IMR-90 (cell line): ENCODE measurements at regions not wholly inside any gene's neighbourhood (a gene's known extent, or its start where the extent isn't known, plus 50 kb on each side); places are given as distances from the start of the nearest gene placed in this dataset.

Experiments
- ATAC-seq: fragments of 200-7000 bp; cut with Tn5 transposase; 2 replicates; pipeline ENCODE4 v1.9.1; 2020; ENCODE audit warnings: low read depth, mild to moderate bottlenecking, moderate library complexity
- BruUV-seq: library from RNA; stranded (reverse); fragments of 400-500 nt; replicated peaks from 2 replicates; lab custom pipeline; 2021; lab: Mats Ljungman, UMichigan
- CTCF ChIA-PET: fragments of 300-600 bp; formaldehyde crosslinking; extraction: SDS; loops from one replicate; lab custom pipeline; 2021; ENCODE audit warnings: antibody characterized with exemption; lab: Yijun Ruan, JAX
- POLR2A ChIA-PET: fragments of 300-600 bp; sonication (Branson Sonifier 250); formaldehyde crosslinking; loops from one replicate; lab custom pipeline; 2022; ENCODE audit warnings: antibody characterized with exemption; ENCODE audit not compliant: unreplicated experiment; lab: Charles Lee
- DNase-seq: peaks from one replicate; pipeline ENCODE4 v3.0.0; 2013
- H2AFZ ChIP-seq: replicated peaks from 2 replicates; pipeline ENCODE3; 2013; ENCODE audit warnings: low read length, mild to moderate bottlenecking; ENCODE audit not compliant: poor library complexity
- H2AK5ac ChIP-seq: 2 replicates; pipeline ENCODE4 v1.6.1; 2013; ENCODE audit warnings: low read depth, low read length, inconsistent platforms
- H2AK9ac ChIP-seq: replicated peaks from 2 replicates; pipeline ENCODE3; 2013; ENCODE audit warnings: mild to moderate bottlenecking, low read depth, low read length, moderate library complexity; ENCODE audit not compliant: poor library complexity
- H2BK120ac ChIP-seq: 2 replicates; pipeline ENCODE4 v1.6.1; 2013; ENCODE audit warnings: low read depth, low read length, inconsistent platforms
- H2BK15ac ChIP-seq: 3 replicates; pipeline ENCODE4 v1.6.1; 2013; ENCODE audit warnings: low read depth, low read length, inconsistent platforms
- H2BK20ac ChIP-seq: 2 replicates; pipeline ENCODE4 v1.6.1; 2013; ENCODE audit warnings: low read depth, mild to moderate bottlenecking, inconsistent platforms, low read length, moderate library complexity
- H2BK5ac ChIP-seq: 2 replicates; pipeline ENCODE4 v1.6.1; 2013; ENCODE audit warnings: mild to moderate bottlenecking, low read depth, low read length, inconsistent platforms; ENCODE audit not compliant: poor library complexity, severe bottlenecking
- H3K14ac ChIP-seq: replicated peaks from 2 replicates; pipeline ENCODE4 v1.6.1; 2013; ENCODE audit warnings: low read depth, low read length, inconsistent platforms
- H3K18ac ChIP-seq: 2 replicates; pipeline ENCODE4 v1.6.1; 2013; ENCODE audit warnings: low read depth, low read length, control low read depth
- H3K23ac ChIP-seq: 2 replicates; pipeline ENCODE4 v1.6.1; 2013; ENCODE audit warnings: low read depth, low read length, inconsistent platforms
- H3K27ac ChIP-seq: 2 replicates; pipeline ENCODE4 v1.5.1; 2013; ENCODE audit warnings: mild to moderate bottlenecking, control low read depth, low read length; ENCODE audit not compliant: insufficient read depth
- H3K27me3 ChIP-seq: 2 replicates; pipeline ENCODE4 v1.6.1; 2013; ENCODE audit warnings: low read length; ENCODE audit not compliant: control insufficient read depth, insufficient read depth
- H3K36me3 ChIP-seq: 2 replicates; pipeline ENCODE4 v1.6.1; 2013; ENCODE audit warnings: low read length, mixed read lengths; ENCODE audit not compliant: control insufficient read depth, insufficient read depth
- H3K4ac ChIP-seq: 2 replicates; pipeline ENCODE4 v1.6.1; 2013; ENCODE audit warnings: low read depth, low read length, inconsistent platforms
- H3K4me1 ChIP-seq: 2 replicates; pipeline ENCODE4 v1.6.1; 2013; ENCODE audit warnings: low read length, mixed read lengths; ENCODE audit not compliant: control insufficient read depth, insufficient read depth
- H3K4me2 ChIP-seq: 2 replicates; pipeline ENCODE4 v1.6.1; 2013; ENCODE audit warnings: low read depth, mild to moderate bottlenecking, control low read depth, low read length, moderate library complexity
- H3K4me3 ChIP-seq: 2 replicates; pipeline ENCODE4 v1.5.1; 2013; ENCODE audit warnings: low read depth, mild to moderate bottlenecking, control low read depth, low read length, moderate library complexity; ENCODE audit not compliant: insufficient read depth
- H3K56ac ChIP-seq: 2 replicates; pipeline ENCODE4 v1.6.1; 2013; ENCODE audit warnings: low read length, inconsistent platforms; ENCODE audit not compliant: insufficient read depth; ENCODE audit errors: extremely low read depth
- H3K79me1 ChIP-seq, 2 experiments: 2 replicates each; pipeline ENCODE4 v1.6.1; 2013; ENCODE audit warnings: low read length in 2 of 2, inconsistent platforms in 1 of 2, low read depth in 1 of 2
- H3K9ac ChIP-seq: 2 replicates; pipeline ENCODE4 v1.6.1; 2013; ENCODE audit warnings: low read depth, low read length, control low read depth
- H3K9me1 ChIP-seq: 2 replicates; pipeline ENCODE4 v1.6.1; 2013; ENCODE audit warnings: low read length, inconsistent platforms; ENCODE audit not compliant: insufficient read depth
- H3K9me3 ChIP-seq: 2 replicates; pipeline ENCODE4 v1.6.1; 2013; ENCODE audit warnings: low read length; ENCODE audit not compliant: control insufficient read depth, insufficient read depth
- H4K20me1 ChIP-seq: 2 replicates; pipeline ENCODE4 v1.6.1; 2013; ENCODE audit warnings: low read length, inconsistent platforms; ENCODE audit not compliant: insufficient read depth
- H4K5ac ChIP-seq: 2 replicates; pipeline ENCODE4 v1.6.1; 2013; ENCODE audit warnings: mild to moderate bottlenecking, low read depth, low read length, control low read depth
- H4K8ac ChIP-seq, 2 experiments: 2 replicates each; pipeline ENCODE4 v1.6.1; 2013; ENCODE audit warnings: low read depth in 2 of 2, low read length in 2 of 2, control low read depth in 1 of 2, inconsistent platforms in 1 of 2
- H4K91ac ChIP-seq: 2 replicates; pipeline ENCODE4 v1.6.1; 2013; ENCODE audit warnings: low read depth, low read length, inconsistent platforms; ENCODE audit not compliant: insufficient read depth
- BHLHE40 ChIP-seq: fragments of 150-350 bp; IDR thresholded peaks from 2 replicates; pipeline ENCODE4 v1.6.1; 2016; ENCODE audit warnings: mild to moderate bottlenecking, low read depth, low read length
- CEBPB ChIP-seq: IDR thresholded peaks from 2 replicates; pipeline ENCODE4 v1.6.1; 2012; ENCODE audit warnings: low read depth, low read length, improper control_type of control experiment
- CHD1 ChIP-seq: IDR thresholded peaks from 2 replicates; pipeline ENCODE4 v1.6.1; 2012; ENCODE audit warnings: low read depth, low read length, improper control_type of control experiment
- FOS ChIP-seq: fragments of 150-350 bp; IDR thresholded peaks from 2 replicates; pipeline ENCODE4 v1.6.1; 2016; ENCODE audit warnings: low read depth, low read length
- MAFK ChIP-seq: IDR thresholded peaks from 2 replicates; pipeline ENCODE4 v1.6.1; 2012; ENCODE audit warnings: low read depth, low read length, improper control_type of control experiment
- MAZ ChIP-seq: IDR thresholded peaks from 2 replicates; pipeline ENCODE4 v1.6.1; 2012; ENCODE audit warnings: low read depth, mild to moderate bottlenecking, low read length, improper control_type of control experiment, moderate library complexity, borderline replicate concordance
- MXI1 ChIP-seq: IDR thresholded peaks from 2 replicates; pipeline ENCODE4 v1.6.1; 2012; ENCODE audit warnings: low read depth, mild to moderate bottlenecking, low read length, moderate library complexity, borderline replicate concordance
- NFE2L2 ChIP-seq: fragments of 150-350 bp; IDR thresholded peaks from 2 replicates; pipeline ENCODE4 v1.6.1; 2016; ENCODE audit warnings: low read depth, mild to moderate bottlenecking, low read length
- POLR2A ChIP-seq: IDR thresholded peaks from 2 replicates; pipeline ENCODE4 v1.6.1; 2012; ENCODE audit warnings: mild to moderate bottlenecking, low read depth, low read length
- RAD21 ChIP-seq: IDR thresholded peaks from 2 replicates; pipeline ENCODE4 v1.6.1; 2012; ENCODE audit warnings: low read length, improper control_type of control experiment
- RCOR1 ChIP-seq: IDR thresholded peaks from 2 replicates; pipeline ENCODE4 v1.6.1; 2012; ENCODE audit warnings: mild to moderate bottlenecking, low read length, improper control_type of control experiment; ENCODE audit not compliant: insufficient replicate concordance
- RFX5 ChIP-seq: IDR thresholded peaks from 2 replicates; pipeline ENCODE4 v1.8.0; 2012; ENCODE audit warnings: low read depth, mild to moderate bottlenecking, low read length, moderate library complexity
- WGBS, 2 experiments: methylation state at CpG; one replicate each; pipeline versions ENCODE4 v1.1.5 to v1.1.7; 2013; ENCODE audit warnings: missing lambda C conversion rate in 2 of 2; ENCODE audit not compliant: insufficient read length in 1 of 2; ENCODE audit errors: extremely low coverage in 2 of 2; 5-methylcytosine and 5-hydroxymethylcytosine counted together
- dilution Hi-C: fragments of 300-500 bp; cut with HindIII; formaldehyde crosslinking; loops from one replicate; pipeline ENCODE4 v1.14.3; 2018; ENCODE audit warnings: low sequenced_read_pairs; ENCODE audit not compliant: unreplicated experiment
- in situ Hi-C: fragments of 300-500 bp; cut with MboI; formaldehyde crosslinking; loops from 3 replicates; pipeline ENCODE4 v1.14.3; 2019; ENCODE audit warnings: low sequenced_read_pairs, inconsistent platforms, mixed read lengths
- intact Hi-C: fragments of 100-400 bp; cut with micrococcal nuclease; formaldehyde crosslinking; loops from 2 replicates; pipeline ENCODE4 v1.10.0; 2022
- TF ChIP-seq, protein P1 (sequence below): fragments of 150-350 bp; IDR thresholded peaks from 2 replicates; pipeline ENCODE4 v1.6.1; 2017; ENCODE audit warnings: mild to moderate bottlenecking, antibody characterized with exemption, low read length, low read depth
- TF ChIP-seq, protein P2 (sequence below): fragments of 150-350 bp; IDR thresholded peaks from 2 replicates; pipeline ENCODE4 v1.6.1; 2016; ENCODE audit warnings: low read depth, mild to moderate bottlenecking, low read length, moderate library complexity, borderline replicate concordance
- TF ChIP-seq, protein P3 (sequence below): conservative IDR thresholded peaks from 2 replicates; pipeline ENCODE4 v1.5.1; 2012; ENCODE audit warnings: mild to moderate bottlenecking, low read depth, low read length, improper control_type of control experiment

DNA sequence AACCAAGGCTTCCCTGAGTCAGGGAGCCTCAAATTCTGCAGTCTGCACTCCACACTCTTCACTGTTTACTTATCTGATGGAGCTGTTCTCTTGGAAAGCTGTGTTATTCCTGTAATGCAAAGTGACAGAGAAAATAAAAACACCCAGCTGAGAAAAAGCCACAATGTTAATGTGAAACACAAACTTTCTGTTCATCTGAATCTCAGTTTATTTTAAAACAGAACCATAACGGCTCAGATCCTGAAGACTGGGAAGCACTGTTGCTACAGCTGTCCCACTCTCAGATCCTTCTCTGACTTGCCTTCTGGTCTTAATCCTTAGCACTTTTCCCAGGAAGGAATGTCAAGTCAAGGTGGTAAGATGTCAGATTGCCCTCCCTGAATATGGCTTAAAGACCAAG lies 736.6 kb downstream of the DHX35 start:
- dilution Hi-C loops, result no loop called here
- Histone ChIP-seq H2BK15ac (no peak overlapping the region), H2AK9ac (no peak overlapping the region), H4K20me1 (no peaks in the 10 kb centered on the region), H3K27me3 (no peaks in the 10 kb centered on the region), H4K91ac (no peak overlapping the region), H3K9ac (no peak overlapping the region), H2BK5ac (no peak overlapping the region), H4K5ac (no peak overlapping the region), H3K4me3 (no peak overlapping the region), H2AK5ac (no peak overlapping the region), H3K9me3 (peaks cover 3% of the 10 kb centered on the region; the same call in 1 of the 2 replicates), H3K27ac (no peak overlapping the region), H2BK20ac (no peak overlapping the region), H3K56ac (no peak overlapping the region), H3K9me1 (no peaks in the 10 kb centered on the region), H3K4me2 (no peak overlapping the region), H4K8ac (no peak overlapping the region), H2AFZ (no peak overlapping the region), H3K23ac (no peak overlapping the region), H2BK120ac (no peak overlapping the region), H3K4me1 (no peaks in the 10 kb centered on the region), H3K14ac (no peak overlapping the region), H3K18ac (no peak overlapping the region), H3K4ac (no peak overlapping the region), H3K36me3 (no peaks in the 10 kb centered on the region), H3K79me1 (no peaks in the 10 kb centered on the region)
- ChIA-PET CTCF (no interaction called here), POLR2A (no interaction called here)
- intact Hi-C loops, result no loop called here
- WGBS, 2 experiments, result no CpG with 5 or more reads among the region's 1 CpG
- ATAC-seq (no peak), DNase-seq (no peak)
- in situ Hi-C loops, result no loop called here
- TF ChIP-seq RCOR1, result no peak
- no peak for TF ChIP-seq MAZ
- TF ChIP-seq FOS, result no peak
- TF ChIP-seq MXI1, result no peak
- TF ChIP-seq, protein P1, sequence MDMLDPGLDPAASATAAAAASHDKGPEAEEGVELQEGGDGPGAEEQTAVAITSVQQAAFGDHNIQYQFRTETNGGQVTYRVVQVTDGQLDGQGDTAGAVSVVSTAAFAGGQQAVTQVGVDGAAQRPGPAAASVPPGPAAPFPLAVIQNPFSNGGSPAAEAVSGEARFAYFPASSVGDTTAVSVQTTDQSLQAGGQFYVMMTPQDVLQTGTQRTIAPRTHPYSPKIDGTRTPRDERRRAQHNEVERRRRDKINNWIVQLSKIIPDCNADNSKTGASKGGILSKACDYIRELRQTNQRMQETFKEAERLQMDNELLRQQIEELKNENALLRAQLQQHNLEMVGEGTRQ, result no peak
- TF ChIP-seq RFX5, result no peak
- no peak for TF ChIP-seq CEBPB
- TF ChIP-seq NFE2L2, result no peak
- TF ChIP-seq, protein P2, sequence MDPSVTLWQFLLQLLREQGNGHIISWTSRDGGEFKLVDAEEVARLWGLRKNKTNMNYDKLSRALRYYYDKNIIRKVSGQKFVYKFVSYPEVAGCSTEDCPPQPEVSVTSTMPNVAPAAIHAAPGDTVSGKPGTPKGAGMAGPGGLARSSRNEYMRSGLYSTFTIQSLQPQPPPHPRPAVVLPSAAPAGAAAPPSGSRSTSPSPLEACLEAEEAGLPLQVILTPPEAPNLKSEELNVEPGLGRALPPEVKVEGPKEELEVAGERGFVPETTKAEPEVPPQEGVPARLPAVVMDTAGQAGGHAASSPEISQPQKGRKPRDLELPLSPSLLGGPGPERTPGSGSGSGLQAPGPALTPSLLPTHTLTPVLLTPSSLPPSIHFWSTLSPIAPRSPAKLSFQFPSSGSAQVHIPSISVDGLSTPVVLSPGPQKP, result no peak
- no peak for TF ChIP-seq BHLHE40
- TF ChIP-seq, protein P3, sequence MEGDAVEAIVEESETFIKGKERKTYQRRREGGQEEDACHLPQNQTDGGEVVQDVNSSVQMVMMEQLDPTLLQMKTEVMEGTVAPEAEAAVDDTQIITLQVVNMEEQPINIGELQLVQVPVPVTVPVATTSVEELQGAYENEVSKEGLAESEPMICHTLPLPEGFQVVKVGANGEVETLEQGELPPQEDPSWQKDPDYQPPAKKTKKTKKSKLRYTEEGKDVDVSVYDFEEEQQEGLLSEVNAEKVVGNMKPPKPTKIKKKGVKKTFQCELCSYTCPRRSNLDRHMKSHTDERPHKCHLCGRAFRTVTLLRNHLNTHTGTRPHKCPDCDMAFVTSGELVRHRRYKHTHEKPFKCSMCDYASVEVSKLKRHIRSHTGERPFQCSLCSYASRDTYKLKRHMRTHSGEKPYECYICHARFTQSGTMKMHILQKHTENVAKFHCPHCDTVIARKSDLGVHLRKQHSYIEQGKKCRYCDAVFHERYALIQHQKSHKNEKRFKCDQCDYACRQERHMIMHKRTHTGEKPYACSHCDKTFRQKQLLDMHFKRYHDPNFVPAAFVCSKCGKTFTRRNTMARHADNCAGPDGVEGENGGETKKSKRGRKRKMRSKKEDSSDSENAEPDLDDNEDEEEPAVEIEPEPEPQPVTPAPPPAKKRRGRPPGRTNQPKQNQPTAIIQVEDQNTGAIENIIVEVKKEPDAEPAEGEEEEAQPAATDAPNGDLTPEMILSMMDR, result no peak
- TF ChIP-seq POLR2A, result no peak
- no peak for TF ChIP-seq MAFK
- no peak for TF ChIP-seq CHD1
- no peak for TF ChIP-seq RAD21
- BruUV-seq, result no TSS peak
